ENCODE measurements at regions not wholly inside any gene's neighbourhood (a gene's known extent, or its start where the extent isn't known, plus 50 kb on each side); places are given as distances from the start of the nearest gene placed in this dataset.

DNA sequence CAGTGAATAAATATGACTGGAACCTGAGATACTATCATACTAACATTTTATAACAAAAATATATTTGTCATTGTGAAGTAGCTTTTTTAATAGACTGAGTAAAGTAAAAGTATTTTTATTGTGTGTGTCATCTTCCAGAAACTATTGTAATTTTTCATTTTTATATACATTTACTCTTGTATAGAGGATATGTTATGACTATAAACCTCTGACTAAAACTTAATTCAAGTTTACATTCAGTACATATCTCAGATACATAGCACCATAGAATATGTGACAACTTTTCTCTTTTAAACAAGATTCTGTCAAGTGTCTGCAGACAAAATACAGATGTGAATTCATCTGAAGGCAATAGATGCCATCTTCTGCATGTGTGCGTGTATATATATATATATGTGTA lies 704.3 kb downstream of the SLITRK1 start:
- TF ChIP-seq, protein P1, sequence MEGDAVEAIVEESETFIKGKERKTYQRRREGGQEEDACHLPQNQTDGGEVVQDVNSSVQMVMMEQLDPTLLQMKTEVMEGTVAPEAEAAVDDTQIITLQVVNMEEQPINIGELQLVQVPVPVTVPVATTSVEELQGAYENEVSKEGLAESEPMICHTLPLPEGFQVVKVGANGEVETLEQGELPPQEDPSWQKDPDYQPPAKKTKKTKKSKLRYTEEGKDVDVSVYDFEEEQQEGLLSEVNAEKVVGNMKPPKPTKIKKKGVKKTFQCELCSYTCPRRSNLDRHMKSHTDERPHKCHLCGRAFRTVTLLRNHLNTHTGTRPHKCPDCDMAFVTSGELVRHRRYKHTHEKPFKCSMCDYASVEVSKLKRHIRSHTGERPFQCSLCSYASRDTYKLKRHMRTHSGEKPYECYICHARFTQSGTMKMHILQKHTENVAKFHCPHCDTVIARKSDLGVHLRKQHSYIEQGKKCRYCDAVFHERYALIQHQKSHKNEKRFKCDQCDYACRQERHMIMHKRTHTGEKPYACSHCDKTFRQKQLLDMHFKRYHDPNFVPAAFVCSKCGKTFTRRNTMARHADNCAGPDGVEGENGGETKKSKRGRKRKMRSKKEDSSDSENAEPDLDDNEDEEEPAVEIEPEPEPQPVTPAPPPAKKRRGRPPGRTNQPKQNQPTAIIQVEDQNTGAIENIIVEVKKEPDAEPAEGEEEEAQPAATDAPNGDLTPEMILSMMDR (IDR thresholded peaks at IDR 0.05; ENCODE audit: low read depth, low read length, missing control alignments): no peak
- no peak for DNase-seq
- H3K27me3 ChIP-seq (replicated peaks): no peaks in the 10 kb centered on the region
- H3K4me3 ChIP-seq (ENCODE audit: low read depth, low read length): no peak overlapping the region
- in situ Hi-C loops (cut with HindIII; ENCODE audit: low pct_ligation_motif_present, low sequenced_read_pairs): no loop called here
- no peaks in the 10 kb centered on the region for H3K36me3 ChIP-seq (replicated peaks)
- no peak overlapping the region for H3K27ac ChIP-seq

GRCh38 chr13:83168590-83168989 lies 713.7 kb downstream of the SLITRK1 start:
- in situ Hi-C loops (cut with HindIII; ENCODE audit: low pct_ligation_motif_present, low sequenced_read_pairs): no loop called here
- DNase-seq: no peak

GRCh38 chr13:83167203-83167602 lies 715.1 kb downstream of the SLITRK1 start:
- H3K27me3 ChIP-seq (replicated peaks): no peaks in the 10 kb centered on the region
- H3K36me3 ChIP-seq (replicated peaks): no peaks in the 10 kb centered on the region
- DNase-seq: no peak
- TF ChIP-seq, protein P1 (IDR thresholded peaks at IDR 0.05; ENCODE audit: low read depth, low read length, missing control alignments): no peak
- H3K27ac ChIP-seq: no peak overlapping the region
- no peak overlapping the region for H3K4me3 ChIP-seq (ENCODE audit: low read depth, low read length)
- in situ Hi-C loops (cut with HindIII; ENCODE audit: low pct_ligation_motif_present, low sequenced_read_pairs): no loop called here

More at GRCh38 chr13:83168590-83168989, 713.7 kb downstream of the SLITRK1 start:
- Histone ChIP-seq H3K4me3 (ENCODE audit: low read depth, low read length) (no peak overlapping the region), H3K36me3 (replicated peaks) (no peaks in the 10 kb centered on the region), H3K27ac (no peak overlapping the region), H3K27me3 (replicated peaks) (no peaks in the 10 kb centered on the region)
- TF ChIP-seq, protein P1 (IDR thresholded peaks at IDR 0.05; ENCODE audit: low read depth, low read length, missing control alignments): no peak

DNA sequence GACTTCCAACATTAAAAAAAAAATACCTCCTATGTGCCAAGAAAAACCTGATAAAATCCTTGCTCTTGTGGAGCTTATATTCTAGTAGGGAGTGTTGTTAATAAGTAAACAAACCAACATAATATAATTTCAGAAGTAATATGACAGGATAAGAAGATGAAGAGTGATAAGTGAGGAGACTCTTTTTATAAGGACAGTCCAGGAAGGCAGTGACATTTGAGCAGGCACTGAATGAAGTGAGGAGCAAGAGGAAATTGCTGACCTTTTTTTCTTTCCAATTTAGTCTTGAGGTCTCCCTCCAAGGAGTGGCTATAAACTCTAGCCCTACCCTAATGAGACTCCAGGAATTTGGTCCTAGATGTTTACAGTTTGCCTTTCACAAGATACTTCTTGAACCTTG lies 715.7 kb downstream of the SLITRK1 start:
- TF ChIP-seq, protein P1 (IDR thresholded peaks at IDR 0.05; ENCODE audit: low read depth, low read length, missing control alignments): no peak
- in situ Hi-C loops (cut with HindIII; ENCODE audit: low pct_ligation_motif_present, low sequenced_read_pairs): no loop called here

DNA sequence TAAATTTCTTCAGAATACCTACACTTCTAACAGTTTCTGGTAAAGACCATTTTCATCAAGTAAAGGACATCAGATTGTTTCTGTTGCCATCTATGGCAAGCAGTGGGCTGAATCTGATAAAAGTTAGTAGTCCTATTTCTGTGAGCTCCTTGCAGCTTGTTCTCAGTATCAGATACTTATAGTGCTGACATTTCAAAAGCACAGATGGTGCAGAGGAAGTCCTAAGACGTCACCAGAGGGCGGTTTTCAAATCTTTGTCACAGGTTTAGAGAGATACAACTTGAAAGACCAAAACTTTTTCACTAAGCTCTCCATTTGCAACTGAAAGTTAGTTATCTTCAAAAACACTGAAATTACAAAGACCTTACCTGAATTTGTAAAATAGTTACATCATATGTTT lies 719.8 kb downstream of the SLITRK1 start:
- no peak overlapping the region for H3K4me3 ChIP-seq (ENCODE audit: low read depth, low read length)
- no peak for DNase-seq
- H3K27me3 ChIP-seq (replicated peaks): no peaks in the 10 kb centered on the region
- H3K36me3 ChIP-seq (replicated peaks): no peaks in the 10 kb centered on the region
- TF ChIP-seq, protein P1 (IDR thresholded peaks at IDR 0.05; ENCODE audit: low read depth, low read length, missing control alignments): no peak
- no peak overlapping the region for H3K27ac ChIP-seq
- in situ Hi-C loops (cut with HindIII; ENCODE audit: low pct_ligation_motif_present, low sequenced_read_pairs): no loop called here

More for the DNA sequence above, 715.7 kb downstream of the SLITRK1 start:
- no peaks in the 10 kb centered on the region for H3K27me3 ChIP-seq (replicated peaks)
- H3K4me3 ChIP-seq (ENCODE audit: low read depth, low read length): no peak overlapping the region
- no peaks in the 10 kb centered on the region for H3K36me3 ChIP-seq (replicated peaks)
- no peak for DNase-seq
- H3K27ac ChIP-seq: no peak overlapping the region

- Histone ChIP-seq H3K27ac (no peak overlapping the region), H3K27me3 (replicated peaks) (no peaks in the 10 kb centered on the region), H3K36me3 (replicated peaks) (no peaks in the 10 kb centered on the region), H3K4me3 (ENCODE audit: low read depth, low read length) (no peak overlapping the region)
- in situ Hi-C loops (cut with HindIII; ENCODE audit: low pct_ligation_motif_present, low sequenced_read_pairs): no loop called here
- TF ChIP-seq, protein P1 (IDR thresholded peaks at IDR 0.05; ENCODE audit: low read depth, low read length, missing control alignments): no peak
- no peak for DNase-seq
These were observed 728.4 kb downstream of the SLITRK1 start for GRCh38 chr13:83153848-83154247.
